Osteoblast (primary cell): ENCODE measurements at regions not wholly inside any gene's neighbourhood (a gene's known extent, or its start where the extent isn't known, plus 50 kb on each side); places are given as distances from the start of the nearest gene placed in this dataset.

Source experiments
- DNase-seq: peaks from one replicate; pipeline ENCODE4 v3.0.0; 2011; ENCODE audit warnings: low spot score, mixed read lengths; ENCODE audit not compliant: insufficient read length; ENCODE audit errors: missing footprints
- H2AFZ ChIP-seq: 2 replicates; pipeline ENCODE4 v1.6.0; 2011; ENCODE audit warnings: mild to moderate bottlenecking, low read length
- H3K27ac ChIP-seq: 2 replicates; pipeline ENCODE4 v1.5.1; 2011; ENCODE audit warnings: mild to moderate bottlenecking, low read depth, low read length, moderate library complexity
- H3K27me3 ChIP-seq: 2 replicates; pipeline ENCODE4 v1.6.0; 2012; ENCODE audit warnings: mild to moderate bottlenecking, control low read depth, inconsistent platforms, low read length, moderate library complexity; ENCODE audit not compliant: insufficient read depth
- H3K36me3 ChIP-seq: 2 replicates; pipeline ENCODE4 v1.5.1; 2011; ENCODE audit warnings: mild to moderate bottlenecking, low read length, control low read depth, moderate library complexity; ENCODE audit not compliant: insufficient read depth
- H3K4me1 ChIP-seq: 2 replicates; pipeline ENCODE4 v1.5.1; 2011; ENCODE audit warnings: mild to moderate bottlenecking, low read length, control low read depth, moderate library complexity; ENCODE audit not compliant: insufficient read depth
- H3K4me2 ChIP-seq: 2 replicates; pipeline ENCODE4 v1.6.0; 2011; ENCODE audit warnings: mild to moderate bottlenecking, low read length; ENCODE audit not compliant: insufficient read depth
- H3K4me3 ChIP-seq: fragments of 200-600 bp; sonication (generic); 3 replicates; pipeline ENCODE4 v1.5.1; 2012; ENCODE audit warnings: mild to moderate bottlenecking, low read length, inconsistent platforms; ENCODE audit not compliant: insufficient read depth
- H3K79me2 ChIP-seq: 2 replicates; pipeline ENCODE4 v1.6.0; 2012; ENCODE audit warnings: mild to moderate bottlenecking, low read length, control low read depth, inconsistent platforms; ENCODE audit not compliant: insufficient read depth
- H3K9me3 ChIP-seq: 2 replicates; pipeline ENCODE4 v1.5.1; 2011; ENCODE audit warnings: low read depth, low read length, control low read depth
- H4K20me1 ChIP-seq: 2 replicates; pipeline ENCODE4 v1.6.0; 2012; ENCODE audit warnings: mild to moderate bottlenecking, low read length, control low read depth; ENCODE audit not compliant: insufficient read depth
- TF ChIP-seq, protein P1 (sequence below): IDR thresholded peaks from 2 replicates; pipeline ENCODE4 v1.5.1; 2011; ENCODE audit warnings: mild to moderate bottlenecking, low read depth, low read length, moderate library complexity; ENCODE audit errors: extremely low read depth

DNA sequence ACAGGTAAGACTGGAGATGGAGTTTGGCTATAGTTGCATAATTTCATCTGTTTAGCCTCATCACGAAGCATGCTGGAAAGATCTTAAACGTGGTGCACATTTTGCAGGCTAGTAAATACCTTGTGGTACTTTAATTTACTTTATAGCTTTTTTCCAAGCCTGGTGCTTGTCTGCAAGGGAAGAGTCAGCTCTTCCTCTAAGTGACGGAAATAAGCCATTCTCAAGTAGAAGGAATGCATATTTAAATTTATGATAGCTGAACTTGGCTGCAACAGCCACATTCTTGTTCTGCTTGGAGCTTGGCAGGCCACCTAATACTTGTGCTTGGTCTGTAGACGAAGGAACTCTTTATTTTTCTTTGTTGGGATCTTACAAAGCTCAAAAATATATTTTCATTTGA lies 188.0 kb upstream of the PIK3R1 start:
- Histone ChIP-seq H3K27me3 (no peaks in the 10 kb centered on the region), H3K4me2 (peak overlapping the region; percentile 6), H3K4me3 (peak overlapping the region; percentile 4), H3K27ac (peak overlapping the region; percentile 43), H3K36me3 (no peaks in the 10 kb centered on the region), H3K4me1 (peaks cover 20% of the 10 kb centered on the region), H3K79me2 (no peaks in the 10 kb centered on the region), H2AFZ (no peak overlapping the region), H3K9me3 (no peaks in the 10 kb centered on the region), H4K20me1 (no peaks in the 10 kb centered on the region)
- peak; percentile 76 for DNase-seq
- TF ChIP-seq, protein P1, sequence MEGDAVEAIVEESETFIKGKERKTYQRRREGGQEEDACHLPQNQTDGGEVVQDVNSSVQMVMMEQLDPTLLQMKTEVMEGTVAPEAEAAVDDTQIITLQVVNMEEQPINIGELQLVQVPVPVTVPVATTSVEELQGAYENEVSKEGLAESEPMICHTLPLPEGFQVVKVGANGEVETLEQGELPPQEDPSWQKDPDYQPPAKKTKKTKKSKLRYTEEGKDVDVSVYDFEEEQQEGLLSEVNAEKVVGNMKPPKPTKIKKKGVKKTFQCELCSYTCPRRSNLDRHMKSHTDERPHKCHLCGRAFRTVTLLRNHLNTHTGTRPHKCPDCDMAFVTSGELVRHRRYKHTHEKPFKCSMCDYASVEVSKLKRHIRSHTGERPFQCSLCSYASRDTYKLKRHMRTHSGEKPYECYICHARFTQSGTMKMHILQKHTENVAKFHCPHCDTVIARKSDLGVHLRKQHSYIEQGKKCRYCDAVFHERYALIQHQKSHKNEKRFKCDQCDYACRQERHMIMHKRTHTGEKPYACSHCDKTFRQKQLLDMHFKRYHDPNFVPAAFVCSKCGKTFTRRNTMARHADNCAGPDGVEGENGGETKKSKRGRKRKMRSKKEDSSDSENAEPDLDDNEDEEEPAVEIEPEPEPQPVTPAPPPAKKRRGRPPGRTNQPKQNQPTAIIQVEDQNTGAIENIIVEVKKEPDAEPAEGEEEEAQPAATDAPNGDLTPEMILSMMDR, result no peak

DNA sequence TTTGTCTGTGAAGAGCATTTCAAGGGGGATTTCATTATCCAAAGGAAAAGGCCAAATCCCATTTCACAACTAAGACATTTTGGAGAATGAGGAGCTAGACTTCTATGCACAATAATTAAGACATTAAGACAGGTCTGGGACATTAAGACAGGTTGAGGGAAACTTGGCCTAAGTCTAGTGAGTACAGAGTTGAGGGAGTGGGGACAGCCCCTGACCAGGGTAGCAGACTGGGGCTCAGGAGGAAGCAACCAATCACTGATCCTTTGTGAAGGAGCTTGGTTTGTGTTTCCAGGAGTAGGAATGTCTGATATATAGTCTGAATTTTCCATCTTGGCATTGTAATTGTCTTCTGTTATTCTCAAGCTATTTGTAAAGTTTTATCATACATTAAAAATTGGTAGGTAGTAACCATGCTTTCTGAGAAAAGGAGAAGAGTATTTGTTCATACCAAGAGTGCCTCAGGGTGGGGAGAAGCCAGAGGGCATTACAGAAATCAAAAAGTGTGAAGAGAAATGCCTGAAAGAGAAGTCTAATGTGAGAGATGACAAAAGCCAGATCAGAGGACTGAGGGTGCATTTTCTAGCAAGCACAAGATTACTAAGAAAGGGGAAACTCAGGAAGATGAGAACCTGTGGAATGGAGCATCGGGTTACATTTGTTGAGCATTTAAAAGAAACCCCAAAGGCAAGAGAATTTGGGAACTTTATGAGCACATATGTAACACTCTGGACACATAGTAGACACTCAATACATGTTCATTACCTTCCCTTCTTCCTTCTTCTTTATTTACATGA lies 189.3 kb upstream of the PIK3R1 start:
- Histone ChIP-seq H3K9me3 (no peaks in the 10 kb centered on the region), H3K4me3 (no peak overlapping the region), H3K27ac (no peak overlapping the region), H3K4me2 (no peak overlapping the region), H3K79me2 (no peaks in the 10 kb centered on the region), H4K20me1 (no peaks in the 10 kb centered on the region), H3K36me3 (no peaks in the 10 kb centered on the region), H3K4me1 (peaks cover 20% of the 10 kb centered on the region), H3K27me3 (no peaks in the 10 kb centered on the region), H2AFZ (no peak overlapping the region)
- no peak for DNase-seq
- TF ChIP-seq, protein P1, result no peak

DNA sequence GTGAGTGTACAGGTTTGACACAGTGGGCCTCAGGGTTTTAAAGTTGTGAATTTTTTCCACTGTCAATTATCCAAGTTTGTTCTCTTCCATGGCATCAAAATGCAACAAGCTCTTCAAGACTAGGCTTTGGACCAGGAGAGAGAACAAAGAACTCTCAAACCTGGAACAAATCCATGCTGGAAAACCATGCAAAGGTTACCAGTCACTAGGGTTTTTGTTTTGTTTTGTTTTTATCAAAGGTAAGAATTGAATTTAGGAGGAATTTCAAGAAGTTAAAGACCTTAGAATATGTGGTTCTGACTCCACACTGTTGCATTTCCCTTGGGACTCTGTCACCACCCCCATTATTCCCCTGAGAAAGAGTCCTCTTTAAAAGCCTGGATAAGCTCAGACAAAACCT lies 191.1 kb upstream of the PIK3R1 start:
- H2AFZ ChIP-seq, result no peak overlapping the region
- no peak overlapping the region for H3K4me2 ChIP-seq
- no peaks in the 10 kb centered on the region for H4K20me1 ChIP-seq
- no peaks in the 10 kb centered on the region for H3K9me3 ChIP-seq
- H3K27me3 ChIP-seq, result no peaks in the 10 kb centered on the region
- peaks cover 20% of the 10 kb centered on the region for H3K4me1 ChIP-seq
- no peaks in the 10 kb centered on the region for H3K79me2 ChIP-seq
- TF ChIP-seq, protein P1, result no peak
- H3K36me3 ChIP-seq, result no peaks in the 10 kb centered on the region
- DNase-seq, result no peak
- H3K27ac ChIP-seq, result no peak overlapping the region
- H3K4me3 ChIP-seq, result no peak overlapping the region

DNA sequence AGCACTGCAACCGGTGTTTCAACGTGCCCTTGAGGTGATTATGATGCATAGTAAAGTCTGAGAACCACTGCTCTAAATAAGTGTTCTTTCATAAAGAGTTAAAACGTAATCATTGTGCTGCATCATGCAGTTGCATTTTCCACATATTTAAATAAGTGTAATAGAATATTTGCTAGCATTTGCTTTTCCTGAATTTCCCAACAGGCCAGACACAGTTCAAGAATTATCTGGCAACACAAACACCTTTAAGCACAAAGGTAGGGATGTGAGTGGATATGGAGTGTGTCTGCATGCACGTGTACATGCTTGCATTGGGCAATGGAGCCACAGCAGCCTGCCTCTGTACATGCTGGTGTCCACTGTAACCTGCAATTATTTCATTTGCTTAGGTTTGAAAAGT lies 193.6 kb upstream of the PIK3R1 start:
- H3K4me1 ChIP-seq, result peaks cover under 1% of the 10 kb centered on the region
- no peaks in the 10 kb centered on the region for H4K20me1 ChIP-seq
- H3K36me3 ChIP-seq, result no peaks in the 10 kb centered on the region
- peak; percentile 17 for DNase-seq
- no peaks in the 10 kb centered on the region for H3K27me3 ChIP-seq
- H3K9me3 ChIP-seq, result no peaks in the 10 kb centered on the region
- no peak overlapping the region for H3K27ac ChIP-seq
- TF ChIP-seq, protein P1, result no peak
- H2AFZ ChIP-seq, result no peak overlapping the region
- no peaks in the 10 kb centered on the region for H3K79me2 ChIP-seq
- no peak overlapping the region for H3K4me2 ChIP-seq
- H3K4me3 ChIP-seq, result no peak overlapping the region
